HUES64 (cell line): ENCODE measurements at regions not wholly inside any gene's neighbourhood (a gene's known extent, or its start where the extent isn't known, plus 50 kb on each side); places are given as distances from the start of the nearest gene placed in this dataset.

Experiments used
- H3K27ac ChIP-seq: 2 replicates; pipeline ENCODE4 v1.7.0; 2013; ENCODE audit warnings: low read depth, low read length, inconsistent platforms
- H3K27me3 ChIP-seq: 2 replicates; pipeline ENCODE4 v1.6.1; 2013; ENCODE audit warnings: mild to moderate bottlenecking, low read length; ENCODE audit not compliant: insufficient read depth
- H3K36me3 ChIP-seq: 2 replicates; pipeline ENCODE4 v1.6.1; 2013; ENCODE audit warnings: mild to moderate bottlenecking, low read length; ENCODE audit not compliant: insufficient read depth
- H3K4me1 ChIP-seq: 2 replicates; pipeline ENCODE4 v1.6.1; 2013; ENCODE audit warnings: mild to moderate bottlenecking, low read length, moderate library complexity; ENCODE audit not compliant: insufficient read depth
- H3K4me3 ChIP-seq: 2 replicates; pipeline ENCODE4 v1.5.1; 2013; ENCODE audit warnings: mild to moderate bottlenecking, low read length, moderate library complexity
- H3K9ac ChIP-seq: 2 replicates; pipeline ENCODE4 v1.6.1; 2013; ENCODE audit warnings: mild to moderate bottlenecking, low read depth, low read length
- H3K9me3 ChIP-seq: 2 replicates; pipeline ENCODE4 v1.6.1; 2013; ENCODE audit warnings: low read depth, low read length; ENCODE audit not compliant: insufficient read depth
- WGBS: fragments of 150-250, 120-280 bp; methylation state at CpG from one replicate; pipeline ENCODE4 v1.1.7; 2013; ENCODE audit warnings: missing lambda C conversion rate; 5-methylcytosine and 5-hydroxymethylcytosine counted together

GRCh38 chr6:14031516-14031915, 86.1 kb upstream of the CD83 start:
- Histone ChIP-seq H3K9ac (no peak overlapping the region), H3K27me3 (no peaks in the 10 kb centered on the region), H3K4me1 (peaks cover 11% of the 10 kb centered on the region), H3K4me3 (no peak overlapping the region), H3K9me3 (no peaks in the 10 kb centered on the region), H3K36me3 (no peaks in the 10 kb centered on the region), H3K27ac (no peak overlapping the region)
- WGBS, result 90% methylated on average over 4 of the region's 4 CpGs

GRCh38 chr6:14035071-14035847, 82.3 kb upstream of the CD83 start:
- no peaks in the 10 kb centered on the region for H3K27me3 ChIP-seq
- no peak overlapping the region for H3K9ac ChIP-seq
- WGBS, result 83% methylated on average over 14 of the region's 14 CpGs
- H3K27ac ChIP-seq, result peak overlapping the region; percentile 52
- H3K9me3 ChIP-seq, result no peaks in the 10 kb centered on the region
- H3K36me3 ChIP-seq, result no peaks in the 10 kb centered on the region
- H3K4me1 ChIP-seq, result peaks cover 15% of the 10 kb centered on the region
- H3K4me3 ChIP-seq, result no peak overlapping the region

GRCh38 chr6:14035874-14036273, 81.7 kb upstream of the CD83 start:
- Histone ChIP-seq H3K36me3 (no peaks in the 10 kb centered on the region), H3K27me3 (no peaks in the 10 kb centered on the region), H3K4me3 (no peak overlapping the region), H3K9ac (no peak overlapping the region), H3K9me3 (no peaks in the 10 kb centered on the region), H3K4me1 (peaks cover 15% of the 10 kb centered on the region), H3K27ac (peak overlapping the region; percentile 52)
- WGBS, result 86% methylated on average over 3 of the region's 3 CpGs

- no peak overlapping the region for H3K9ac ChIP-seq
- H3K4me3 ChIP-seq, result no peak overlapping the region
- H3K27ac ChIP-seq, result no peak overlapping the region
Measured at GRCh38 chr6:14036911-14037310, 80.7 kb upstream of the CD83 start.

GRCh38 chr6:14037402-14038277, 79.9 kb upstream of the CD83 start:
- H3K4me1 ChIP-seq, result peaks cover 15% of the 10 kb centered on the region
- H3K4me3 ChIP-seq, result no peak overlapping the region
- 93% methylated on average over 11 of the region's 12 CpGs for WGBS
- H3K9ac ChIP-seq, result no peak overlapping the region
- H3K9me3 ChIP-seq, result no peaks in the 10 kb centered on the region
- no peak overlapping the region for H3K27ac ChIP-seq
- H3K36me3 ChIP-seq, result no peaks in the 10 kb centered on the region
- H3K27me3 ChIP-seq, result no peaks in the 10 kb centered on the region

More at GRCh38 chr6:14036911-14037310, 80.7 kb upstream of the CD83 start:
- 100% methylated on average over 2 of the region's 4 CpGs for WGBS
- Histone ChIP-seq H3K36me3 (no peaks in the 10 kb centered on the region), H3K27me3 (no peaks in the 10 kb centered on the region), H3K9me3 (no peaks in the 10 kb centered on the region), H3K4me1 (peaks cover 15% of the 10 kb centered on the region)

- H3K36me3 ChIP-seq, result no peaks in the 10 kb centered on the region
- no peak overlapping the region for H3K27ac ChIP-seq
- peaks cover 15% of the 10 kb centered on the region for H3K4me1 ChIP-seq
- 89% methylated on average over 8 of the region's 8 CpGs for WGBS
- no peaks in the 10 kb centered on the region for H3K9me3 ChIP-seq
- no peak overlapping the region for H3K4me3 ChIP-seq
- H3K9ac ChIP-seq, result no peak overlapping the region
- no peaks in the 10 kb centered on the region for H3K27me3 ChIP-seq
Measured at GRCh38 chr6:14038467-14039437, 78.8 kb upstream of the CD83 start.

DNA sequence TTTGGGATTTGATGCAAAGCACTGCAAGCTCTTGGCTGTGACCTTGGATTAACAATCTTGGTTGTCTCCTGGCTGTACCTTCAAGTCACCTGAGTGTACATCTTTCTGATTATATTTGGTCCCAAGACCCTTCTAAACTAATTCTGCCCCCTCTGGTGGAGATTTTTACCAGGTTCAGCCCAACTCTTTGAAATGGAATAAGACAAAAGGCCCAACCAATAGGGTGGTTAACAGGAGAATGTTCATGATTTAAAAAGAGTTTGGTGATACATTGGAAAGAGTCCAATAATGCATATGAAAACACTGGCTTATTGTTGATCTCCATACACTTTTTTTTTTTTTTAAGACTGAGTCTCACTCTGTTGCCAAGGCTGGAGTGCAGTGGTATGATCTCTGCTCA, 77.5 kb upstream of the CD83 start:
- no peaks in the 10 kb centered on the region for H3K9me3 ChIP-seq

DNA sequence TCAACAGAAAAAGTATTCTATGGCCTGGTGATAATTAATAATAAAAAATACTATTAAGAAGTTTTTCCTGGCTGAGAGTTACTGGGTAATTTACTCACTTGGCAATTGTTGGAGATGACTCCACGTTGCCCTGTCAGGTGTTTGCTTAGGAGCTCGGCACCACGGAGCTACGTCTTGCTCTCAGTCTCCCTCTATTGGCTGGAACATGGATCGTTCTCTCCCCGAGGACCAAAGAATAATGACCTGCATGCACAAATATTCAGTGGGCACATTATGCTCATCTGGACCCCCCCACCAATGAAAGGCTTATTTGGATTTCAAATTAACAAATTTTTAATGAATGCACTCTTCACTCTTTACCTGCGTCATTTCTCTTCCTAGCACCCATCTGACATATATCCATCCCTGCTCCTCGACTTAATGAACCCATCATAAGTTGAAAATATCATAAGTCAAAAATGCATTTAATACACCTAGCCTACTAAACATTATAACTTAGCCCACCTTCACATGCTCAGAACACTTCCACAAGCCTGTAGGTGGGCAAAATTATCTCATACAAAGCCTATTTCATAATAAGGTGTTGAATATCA, 71.0 kb upstream of the CD83 start:
- Histone ChIP-seq H3K27me3 (no peaks in the 10 kb centered on the region), H3K4me1 (no peaks in the 10 kb centered on the region), H3K9ac (no peak overlapping the region), H3K9me3 (no peaks in the 10 kb centered on the region), H3K4me3 (no peak overlapping the region), H3K36me3 (no peaks in the 10 kb centered on the region), H3K27ac (no peak overlapping the region)
- 26% methylated on average over 8 of the region's 8 CpGs for WGBS

More for the DNA sequence above, 77.5 kb upstream of the CD83 start:
- Histone ChIP-seq H3K36me3 (no peaks in the 10 kb centered on the region), H3K4me1 (peaks cover 13% of the 10 kb centered on the region), H3K27ac (no peak overlapping the region), H3K9ac (no peak overlapping the region), H3K27me3 (no peaks in the 10 kb centered on the region), H3K4me3 (no peak overlapping the region)

GRCh38 chr6:14047151-14047740, 70.3 kb upstream of the CD83 start:
- Histone ChIP-seq H3K27ac (no peak overlapping the region), H3K27me3 (no peaks in the 10 kb centered on the region), H3K9ac (no peak overlapping the region), H3K9me3 (no peaks in the 10 kb centered on the region), H3K4me1 (no peaks in the 10 kb centered on the region), H3K4me3 (no peak overlapping the region), H3K36me3 (no peaks in the 10 kb centered on the region)
- 94% methylated on average over 5 of the region's 5 CpGs for WGBS

DNA sequence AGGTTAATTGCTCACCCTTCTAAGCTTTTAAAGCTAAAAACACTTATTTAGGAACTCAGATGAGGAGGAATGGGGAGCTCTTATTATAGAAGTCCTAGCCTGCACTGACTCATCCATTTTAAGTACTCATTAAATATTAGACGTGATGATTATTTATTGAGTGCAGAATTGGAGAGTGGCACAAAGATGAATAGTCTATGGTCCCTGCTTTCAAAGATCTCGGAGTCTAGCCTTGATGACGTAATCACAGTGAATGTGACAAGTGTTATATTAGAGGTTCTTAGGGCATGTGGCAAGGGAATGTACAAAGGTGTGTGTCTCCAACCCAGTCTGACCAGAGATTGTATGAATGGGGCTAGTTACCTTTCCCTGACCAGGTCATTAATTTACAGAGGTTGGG, 68.7 kb upstream of the CD83 start:
- Histone ChIP-seq H3K9me3 (no peaks in the 10 kb centered on the region), H3K4me3 (no peak overlapping the region), H3K4me1 (no peaks in the 10 kb centered on the region), H3K36me3 (no peaks in the 10 kb centered on the region), H3K27me3 (no peaks in the 10 kb centered on the region), H3K9ac (no peak overlapping the region), H3K27ac (no peak overlapping the region)
- WGBS, result 90% methylated on average over 3 of the region's 3 CpGs
